GM18951 (cell line): ENCODE measurements at regions not wholly inside any gene's neighbourhood (a gene's known extent, or its start where the extent isn't known, plus 50 kb on each side); places are given as distances from the start of the nearest gene placed in this dataset.

Source experiments
- POLR2A ChIP-seq: IDR thresholded peaks from 4 replicates; pipeline ENCODE4 v1.6.1; 2011; ENCODE audit warnings: mild to moderate bottlenecking; ENCODE audit not compliant: insufficient read length, insufficient read depth; ENCODE audit errors: extremely low read depth
- in situ Hi-C: fragments of 300-500 bp; cut with MboI; formaldehyde crosslinking; loops from one replicate; pipeline ENCODE4 v1.12.0; 2022; ENCODE audit warnings: low sequenced_read_pairs, mixed read lengths, inconsistent platforms; ENCODE audit not compliant: unreplicated experiment

- no peak for TF ChIP-seq POLR2A
- in situ Hi-C loops, result no loop called here
Measured at GRCh38 chr15:94125698-94126097, 105.7 kb upstream of the MCTP2 start.

GRCh38 chr15:94125156-94125555 is 106.2 kb upstream of the MCTP2 start:
- TF ChIP-seq POLR2A, result no peak
- in situ Hi-C loops, result no loop called here

GRCh38 chr15:94122516-94122915 is 108.8 kb upstream of the MCTP2 start:
- in situ Hi-C loops, result loop anchor here (25.0 kb wide), 1 partner anchor 1035 kb away; the partner anchor contains the start of gene RGMA
- no peak for TF ChIP-seq POLR2A

GRCh38 chr15:94119923-94120775 is 111.2 kb upstream of the MCTP2 start:
- in situ Hi-C loops, result loop anchor here (25.0 kb wide), 1 partner anchor 1033 kb away; the partner anchor contains the start of gene RGMA
- no peak for TF ChIP-seq POLR2A

- in situ Hi-C loops, result loop anchor here (25.0 kb wide), 1 partner anchor 1032 kb away; the partner anchor contains the start of gene RGMA
- no peak for TF ChIP-seq POLR2A
Measured at GRCh38 chr15:94119298-94119811, 112.0 kb upstream of the MCTP2 start.

GRCh38 chr15:94110476-94111130 is 120.8 kb upstream of the MCTP2 start:
- in situ Hi-C loops, result loop anchor here (25.0 kb wide), 1 partner anchor 1023 kb away; the partner anchor contains the start of gene RGMA
- TF ChIP-seq POLR2A, result no peak

GRCh38 chr15:94107652-94108051 is 123.7 kb upstream of the MCTP2 start:
- in situ Hi-C loops, result loop anchor here (25.0 kb wide), 1 partner anchor 1020 kb away; the partner anchor contains the start of gene RGMA
- TF ChIP-seq POLR2A, result no peak

GRCh38 chr15:94105760-94106159 is 125.6 kb upstream of the MCTP2 start:
- no peak for TF ChIP-seq POLR2A
- in situ Hi-C loops, result loop anchor here (25.0 kb wide), 1 partner anchor 1018 kb away; the partner anchor contains the start of gene RGMA

- TF ChIP-seq POLR2A, result no peak
- in situ Hi-C loops, result loop anchor here (25.0 kb wide), 1 partner anchor 1014 kb away; the partner anchor contains the start of gene RGMA
Measured at GRCh38 chr15:94100863-94101262, 130.5 kb upstream of the MCTP2 start.

GRCh38 chr15:94099574-94099960 is 131.8 kb upstream of the MCTP2 start:
- TF ChIP-seq POLR2A, result no peak

GRCh38 chr15:94098921-94099573 is 132.3 kb upstream of the MCTP2 start:
- in situ Hi-C loops, result no loop called here
- TF ChIP-seq POLR2A, result no peak

More at GRCh38 chr15:94099574-94099960, 131.8 kb upstream of the MCTP2 start:
- in situ Hi-C loops, result no loop called here

GRCh38 chr15:94097552-94097951 is 133.8 kb upstream of the MCTP2 start:
- no peak for TF ChIP-seq POLR2A
- in situ Hi-C loops, result no loop called here

- in situ Hi-C loops, result no loop called here
Measured at GRCh38 chr15:94094310-94094709, 137.1 kb upstream of the MCTP2 start.

More at GRCh38 chr15:94094310-94094709, 137.1 kb upstream of the MCTP2 start:
- TF ChIP-seq POLR2A, result no peak
